HepG2 (cell line): ENCODE measurements at regions not wholly inside any gene's neighbourhood (a gene's known extent, or its start where the extent isn't known, plus 50 kb on each side); places are given as distances from the start of the nearest gene placed in this dataset.

Experiments
- ATAC-seq: fragments of 200-7000 bp; cut with Tn5 transposase; 3 replicates; pipeline ENCODE4 v1.9.1; 2020; ENCODE audit warnings: mild to moderate bottlenecking, moderate library complexity
- BruUV-seq: library from RNA; stranded (reverse); fragments of 400-500 nt; replicated peaks from 2 replicates; lab custom pipeline; 2021; lab: Mats Ljungman, UMichigan
- CTCF ChIA-PET: fragments of 300-600 bp; formaldehyde crosslinking; extraction: SDS; loops from one replicate; lab custom pipeline; 2021; ENCODE audit warnings: low total read pairs, inconsistent platforms, low intra/inter-chr PET ratio; lab: Yijun Ruan, JAX
- POLR2A ChIA-PET: fragments of 350-600 bp; sonication (Branson Sonifier 250); formaldehyde crosslinking; loops from one replicate; lab custom pipeline; 2020; ENCODE audit warnings: antibody characterized with exemption, inconsistent platforms; lab: Yijun Ruan, JAX
- DNase-seq: peaks from one replicate; pipeline ENCODE4 v3.0.0-alpha.2; 2015; ENCODE audit warnings: low spot score
- FAIRE-seq: peaks from 3 replicates; lab custom pipeline; 2011; peaks lifted over from hg19 to GRCh38; lab: Jason Lieb, UNC
- H2AFZ ChIP-seq: one replicate; pipeline ENCODE4 v1.6.1; 2011; ENCODE audit warnings: low read length, inconsistent platforms
- H3K27ac ChIP-seq: fragments of 300-600 bp; 3 replicates; pipeline ENCODE4 v1.8.0; 2011; ENCODE audit warnings: mixed run types, mild to moderate bottlenecking, mixed read lengths, low read length, inconsistent platforms; ENCODE audit not compliant: insufficient read depth; ENCODE audit errors: extremely low read length
- H3K27me3 ChIP-seq, 2 experiments: fragments of 200-600 bp in 1 of 2; 2 replicates in 1 of 2; 3 replicates in 1 of 2; pipeline versions ENCODE4 v1.6.0 to v1.8.0; 2011; ENCODE audit warnings: low read length in 2 of 2, mild to moderate bottlenecking in 2 of 2, moderate library complexity in 2 of 2, inconsistent platforms in 1 of 2; ENCODE audit not compliant: insufficient read depth in 2 of 2, control insufficient read depth in 1 of 2
- H3K36me3 ChIP-seq, 2 experiments: fragments of 200-600 bp in 1 of 2; replicated peaks in 1 of 2; 2 replicates in 1 of 2; 3 replicates in 1 of 2; pipeline versions ENCODE4 v1.5.1 to v1.8.0; 2011; ENCODE audit warnings: low read length in 2 of 2, inconsistent platforms in 1 of 2; ENCODE audit not compliant: insufficient read depth in 2 of 2, control insufficient read depth in 1 of 2
- H3K4me1 ChIP-seq: 2 replicates; pipeline ENCODE4 v1.5.1; 2012; ENCODE audit warnings: low read length, inconsistent platforms; ENCODE audit not compliant: insufficient read depth
- H3K4me2 ChIP-seq: 2 replicates; pipeline ENCODE4 v1.6.0; 2011; ENCODE audit warnings: low read depth, low read length, inconsistent platforms
- H3K4me3 ChIP-seq, 3 experiments: fragments of 200-600 bp in 1 of 3; sonication (generic), shearing (Covaris generic) in 1 of 3; replicated peaks in 1 of 3; 2 replicates each; pipeline ENCODE4 v1.5.1; 2011 to 2016; ENCODE audit warnings: low read length in 3 of 3, inconsistent platforms in 2 of 3, low read depth in 2 of 3, mild to moderate bottlenecking in 2 of 3, control low read depth in 1 of 3, mixed read lengths in 1 of 3; ENCODE audit not compliant: insufficient read depth in 1 of 3
- H3K79me2 ChIP-seq: one replicate; pipeline ENCODE4 v1.6.1; 2011; ENCODE audit warnings: low read length, inconsistent platforms; ENCODE audit not compliant: insufficient read depth
- H3K9ac ChIP-seq: 2 replicates; pipeline ENCODE4 v1.6.0; 2011; ENCODE audit warnings: mild to moderate bottlenecking, low read depth, low read length, inconsistent platforms; ENCODE audit not compliant: insufficient read depth
- H3K9me3 ChIP-seq: 2 replicates; pipeline ENCODE4 v1.5.1; 2012; ENCODE audit warnings: mild to moderate bottlenecking, low read length
- H4K20me1 ChIP-seq: 2 replicates; pipeline ENCODE4 v1.6.0; 2011; ENCODE audit warnings: inconsistent platforms, mild to moderate bottlenecking, low read length, moderate library complexity; ENCODE audit not compliant: insufficient read depth
- KMT2A ChIP-seq: sonication (generic); formaldehyde crosslinking; IDR thresholded peaks from 2 replicates; pipeline ENCODE4 v1.4.0; 2020; ENCODE audit warnings: missing genetic modification reagents
- RBM39 ChIP-seq: fragments of 200-400 bp; formaldehyde crosslinking; IDR thresholded peaks from one replicate; pipeline ENCODE4 v1.6.1; 2018; ENCODE audit warnings: antibody characterized with exemption, mild to moderate bottlenecking, low read depth, low read length; ENCODE audit not compliant: poor library complexity, severe bottlenecking
- ZFP62 ChIP-seq: sonication (generic); formaldehyde crosslinking; IDR thresholded peaks from 2 replicates; pipeline ENCODE4 v1.4.0; 2020; ENCODE audit warnings: missing genetic modification reagents
- ZNF124 ChIP-seq: sonication (generic); formaldehyde crosslinking; IDR thresholded peaks from 2 replicates; pipeline ENCODE4 v1.4.0; 2020; ENCODE audit warnings: missing genetic modification reagents
- ZNF282 ChIP-seq: fragments of 450-650 bp; IDR thresholded peaks from 2 replicates; pipeline ENCODE4 v1.6.1; 2018; ENCODE audit not compliant: partially characterized antibody
- ZNF350 ChIP-seq: sonication (generic); formaldehyde crosslinking; IDR thresholded peaks from 2 replicates; pipeline ENCODE4 v1.4.0; 2020; ENCODE audit warnings: mild to moderate bottlenecking, low read depth, missing genetic modification reagents, borderline replicate concordance
- ZXDC ChIP-seq: sonication (generic); formaldehyde crosslinking; IDR thresholded peaks from 2 replicates; pipeline ENCODE4 v1.5.0; 2020; ENCODE audit warnings: mild to moderate bottlenecking, missing genetic modification reagents
- WGBS: methylation state at CpG from one replicate; pipeline ENCODE4 v1.1.6; 2017; ENCODE audit warnings: low lambda C conversion rate; 5-methylcytosine and 5-hydroxymethylcytosine counted together
- in situ Hi-C: cut with HindIII; loops from 2 replicates; pipeline ENCODE4 v1.10.0; 2017; ENCODE audit warnings: low pct_unique_long_range_greater_than_20kb; ENCODE audit not compliant: extremely low pct_ligation_motif_present
- intact Hi-C: fragments of 100-400 bp; cut with micrococcal nuclease; formaldehyde crosslinking; loops from one replicate; pipeline ENCODE4 v1.10.0; 2022; ENCODE audit not compliant: unreplicated experiment

DNA sequence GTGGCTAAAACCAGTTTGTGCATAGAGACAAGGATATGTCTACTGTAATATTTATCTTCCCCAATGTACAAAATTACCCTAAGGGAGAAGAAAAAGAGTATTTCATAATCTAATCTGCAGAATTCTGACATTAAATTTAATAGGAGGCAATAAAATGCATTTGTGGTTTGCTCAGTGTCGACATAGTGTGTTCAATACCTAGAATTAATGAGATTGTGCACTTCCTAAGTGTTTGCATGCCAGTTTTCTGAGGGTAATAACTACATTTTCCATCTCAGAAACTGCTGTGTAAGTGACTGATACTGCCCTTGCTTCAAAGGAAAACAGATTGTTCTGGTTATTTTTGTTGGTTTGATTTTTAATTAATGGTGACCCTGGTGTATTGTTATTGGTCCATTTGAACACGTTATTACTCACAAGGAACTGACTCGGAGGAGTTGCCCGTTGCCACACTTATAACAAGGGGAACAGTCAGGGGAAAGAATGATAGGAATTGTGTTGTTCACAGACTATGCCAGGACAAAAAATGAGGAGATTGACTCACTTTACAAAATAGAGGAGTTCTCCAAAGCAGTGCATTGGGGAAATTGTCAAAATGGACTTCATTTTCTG lies 960.3 kb upstream of the TMEM132C start:
- FAIRE-seq = no peak
- Histone ChIP-seq H3K9me3 (peaks cover 16% of the 10 kb centered on the region), H3K4me1 (no peaks in the 10 kb centered on the region), H3K4me2 (no peak overlapping the region), H3K9ac (no peak overlapping the region), H3K27ac (no peak overlapping the region), H3K27me3 (no peaks in the 10 kb centered on the region), H3K4me3 (no peak overlapping the region), H2AFZ (no peak overlapping the region), H3K79me2 (no peaks in the 10 kb centered on the region), H4K20me1 (no peaks in the 10 kb centered on the region), H3K36me3 (no peaks in the 10 kb centered on the region)
- in situ Hi-C loops (no loop called here), intact Hi-C loops (no loop called here)
- ChIA-PET CTCF (no interaction called here), POLR2A (no interaction called here)
- DNase-seq = no peak
- ATAC-seq = no peak
- no TSS peak for BruUV-seq
- WGBS = 1% methylated on average over 4 of the region's 4 CpGs
- no peak for TF ChIP-seq KMT2A (CRISPR knock-in tag)
- TF ChIP-seq ZXDC (CRISPR knock-in tag) = no peak
- no peak for TF ChIP-seq ZNF282
- TF ChIP-seq ZNF124 = no peak
- TF ChIP-seq ZFP62 (CRISPR knock-in tag) = no peak
- no peak for TF ChIP-seq ZNF350 (CRISPR knock-in tag)
- no peak for TF ChIP-seq RBM39
